Coronary artery (tissue), 2 donors: ENCODE measurements at regions not wholly inside any gene's neighbourhood (a gene's known extent, or its start where the extent isn't known, plus 50 kb on each side); places are given as distances from the start of the nearest gene placed in this dataset.

Source experiments
- DNase-seq: peaks from one replicate; pipeline ENCODE4 v3.0.0-alpha.2; 2017; ENCODE audit warnings: low spot score
- H3K27ac ChIP-seq, 2 donors: fragments of 200-600 bp; sonication (generic); one replicate each; pipeline ENCODE4 v1.5.1; 2016 to 2019
- H3K4me3 ChIP-seq: fragments of 200-600 bp; sonication (generic); 2 replicates; pipeline ENCODE4 v1.5.1; 2016; ENCODE audit warnings: mild to moderate bottlenecking, moderate library complexity
- CTCF ChIP-seq: fragments of 200-600 bp; sonication (generic); IDR thresholded peaks from one replicate; pipeline ENCODE4 v1.5.1; 2019; ENCODE audit warnings: antibody characterized with exemption

DNA sequence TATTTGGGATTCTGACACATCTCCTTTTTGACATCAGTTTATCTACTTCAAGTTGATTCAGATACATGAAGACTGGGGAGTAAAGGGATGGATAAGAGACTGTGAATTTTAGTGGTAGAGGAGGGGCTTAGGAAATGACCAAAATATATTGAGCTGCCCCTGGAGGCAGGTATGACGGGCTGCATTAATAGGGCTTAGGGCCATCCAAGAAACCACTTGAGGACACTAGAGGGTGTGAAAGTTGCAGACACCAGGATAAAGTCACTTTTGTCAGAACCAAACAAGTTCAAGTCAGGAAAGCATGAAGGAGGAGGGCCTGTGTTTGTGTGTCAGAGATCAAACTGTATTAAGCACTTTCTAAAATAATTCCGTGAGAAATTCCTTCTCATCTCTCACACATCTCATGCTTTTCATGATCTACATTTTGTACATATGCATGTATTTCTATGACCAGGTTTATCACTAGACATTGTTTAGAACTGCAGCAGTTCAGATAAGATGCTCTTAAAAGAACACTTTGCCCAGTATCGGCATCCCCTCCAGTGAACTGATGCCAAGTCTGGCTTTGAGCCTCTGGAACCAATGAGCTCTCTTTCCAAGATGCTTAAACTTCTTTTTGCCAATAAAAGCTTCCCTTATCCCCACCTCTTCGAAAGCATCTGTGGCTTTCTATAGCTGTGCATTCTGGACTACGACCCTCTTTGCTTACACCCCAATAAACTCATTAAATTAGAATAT is 136.9 kb downstream of the SLC38A1 start:
- DNase-seq = no peak
- Histone ChIP-seq H3K4me3 (no peak overlapping the region), H3K27ac (no peak overlapping the region)
- TF ChIP-seq CTCF = no peak

- Histone ChIP-seq H3K4me3 (no peak overlapping the region), H3K27ac (no peak overlapping the region)
- no peak for TF ChIP-seq CTCF
- no peak for DNase-seq
Measured at GRCh38 chr12:46127656-46128055, 137.3 kb upstream of the SCAF11 start.

GRCh38 chr12:46126050-46126727 is 135.8 kb upstream of the SCAF11 start:
- TF ChIP-seq CTCF = no peak
- Histone ChIP-seq H3K4me3 (no peak overlapping the region), H3K27ac (no peak overlapping the region)
- DNase-seq = no peak

DNA sequence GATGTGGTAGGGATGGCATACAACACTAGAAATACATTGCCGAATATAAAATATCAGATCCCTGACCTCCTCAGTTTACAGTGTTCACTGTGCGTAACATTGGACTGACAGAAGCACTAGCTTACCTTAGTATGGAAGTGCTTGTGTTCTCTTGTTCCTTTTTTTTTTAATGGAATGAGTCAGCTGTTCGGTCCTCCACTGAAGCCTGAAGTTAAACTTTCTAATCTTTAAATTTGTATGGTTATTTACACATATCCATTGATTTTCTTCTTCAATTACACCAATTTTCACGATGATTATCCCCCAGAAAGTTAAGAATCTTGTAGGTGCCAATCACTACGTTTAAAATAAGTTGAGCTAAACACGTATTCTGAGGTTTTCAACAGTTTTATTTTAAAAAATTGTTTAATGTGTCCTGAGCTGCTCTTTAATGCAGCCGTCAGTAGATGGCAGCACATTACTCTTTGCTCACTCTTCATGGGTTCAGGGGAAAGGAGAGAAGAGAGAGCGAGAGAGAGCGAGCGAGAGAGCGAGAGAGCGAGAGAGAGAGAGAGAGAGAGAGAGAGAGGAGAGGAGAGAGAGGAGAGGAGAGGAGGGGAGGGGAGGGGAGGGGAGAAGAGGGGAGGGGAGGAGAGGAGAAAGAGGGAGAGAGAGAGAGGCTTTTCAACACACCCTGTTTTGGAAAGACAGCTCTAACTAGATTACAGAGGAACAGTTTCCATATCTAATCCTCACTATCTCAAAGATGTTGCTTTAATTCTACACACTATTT is 134.7 kb upstream of the SCAF11 start:
- Histone ChIP-seq H3K4me3 (peak overlapping the region; percentile 60), H3K27ac (no peak overlapping the region)
- DNase-seq = no peak
- TF ChIP-seq CTCF = peak; percentile 91

GRCh38 chr12:46124132-46124847 is 133.9 kb upstream of the SCAF11 start:
- Histone ChIP-seq H3K4me3 (peak overlapping the region; percentile 60), H3K27ac (no peak overlapping the region)
- no peak for DNase-seq
- no peak for TF ChIP-seq CTCF

- TF ChIP-seq CTCF = no peak
- DNase-seq = no peak
- H3K4me3 ChIP-seq = no peak overlapping the region
- no peak overlapping the region for H3K27ac ChIP-seq
Measured at GRCh38 chr12:46112364-46112763, 122.0 kb upstream of the SCAF11 start.
